Karpas-422 (cell line): ENCODE measurements at regions not wholly inside any gene's neighbourhood (a gene's known extent, or its start where the extent isn't known, plus 50 kb on each side); places are given as distances from the start of the nearest gene placed in this dataset.
A peak's percentile ranks its signal among the peaks of the same experiment; 100 is the strongest.

ENCODE experiments used
- DNase-seq: peaks from one replicate; pipeline ENCODE4 v3.0.0-alpha.2; 2015
- H2AFZ ChIP-seq: fragments of 200-600 bp; sonication (generic); 2 replicates; pipeline ENCODE4 v1.6.1; 2014; ENCODE audit warnings: antibody characterized with exemption, low read length, mixed read lengths
- H3K27ac ChIP-seq: fragments of 200-600 bp; sonication (generic); 2 replicates; pipeline ENCODE4 v1.5.1; 2014; ENCODE audit warnings: mild to moderate bottlenecking, low read length, moderate library complexity
- H3K27me3 ChIP-seq: fragments of 200-600 bp; sonication (generic); 2 replicates; pipeline ENCODE4 v1.6.1; 2014; ENCODE audit warnings: low read length, mixed read lengths
- H3K36me3 ChIP-seq: fragments of 200-600 bp; sonication (generic); 2 replicates; pipeline ENCODE4 v1.6.1; 2014; ENCODE audit warnings: low read length, mixed read lengths; ENCODE audit not compliant: insufficient read depth
- H3K4me1 ChIP-seq: fragments of 200-600 bp; sonication (generic); 2 replicates; pipeline ENCODE4 v1.6.1; 2014; ENCODE audit warnings: mild to moderate bottlenecking, low read length, mixed read lengths
- H3K4me2 ChIP-seq: fragments of 200-600 bp; sonication (generic); 2 replicates; pipeline ENCODE4 v1.6.1; 2014; ENCODE audit warnings: low read length, low read depth, mild to moderate bottlenecking; ENCODE audit not compliant: poor library complexity, severe bottlenecking
- H3K4me3 ChIP-seq: fragments of 200-600 bp; sonication (generic); 2 replicates; pipeline ENCODE4 v1.5.1; 2014; ENCODE audit warnings: mild to moderate bottlenecking, antibody characterized with exemption, low read length, mixed read lengths
- H3K79me2 ChIP-seq: fragments of 200-600 bp; sonication (generic); 2 replicates; pipeline ENCODE4 v1.6.1; 2014; ENCODE audit warnings: mild to moderate bottlenecking, low read length, mixed read lengths
- H3K9ac ChIP-seq: fragments of 200-600 bp; sonication (generic); 2 replicates; pipeline ENCODE4 v1.6.0; 2014; ENCODE audit warnings: low read length
- H3K9me2 ChIP-seq: fragments of 200-600 bp; sonication (generic), shearing (Covaris generic); replicated peaks from 2 replicates; pipeline ENCODE4 v1.6.0; 2014; ENCODE audit warnings: mild to moderate bottlenecking, low read length, moderate library complexity; ENCODE audit not compliant: insufficient read depth
- H3K9me3 ChIP-seq: fragments of 300-700, 200-600 bp; sonication (generic); 2 replicates; pipeline ENCODE4 v1.6.1; 2014; ENCODE audit warnings: low read length, mixed read lengths
- H4K20me1 ChIP-seq: fragments of 200-600 bp; sonication (generic); 2 replicates; pipeline ENCODE4 v1.6.1; 2014; ENCODE audit warnings: mild to moderate bottlenecking, antibody characterized with exemption, low read length, low read depth; ENCODE audit not compliant: insufficient read depth

- Histone ChIP-seq H3K9me2 (no peaks in the 10 kb centered on the region), H3K4me3 (no peak overlapping the region), H3K27me3 (no peaks in the 10 kb centered on the region), H3K4me1 (peaks cover 76% of the 10 kb centered on the region), H4K20me1 (no peaks in the 10 kb centered on the region), H3K27ac (peak overlapping the region; percentile 96; the same call in 1 of the 2 replicates), H3K9ac (no peak overlapping the region), H3K4me2 (no peak overlapping the region), H3K79me2 (no peaks in the 10 kb centered on the region), H2AFZ (no peak overlapping the region), H3K9me3 (peaks cover 5% of the 10 kb centered on the region; the same call in 1 of the 2 replicates), H3K36me3 (no peaks in the 10 kb centered on the region)
- no peak for DNase-seq
Measured at GRCh38 chr1:172814428-172814827, 155.5 kb downstream of the FASLG start.

GRCh38 chr1:172815740-172816139 lies 156.8 kb downstream of the FASLG start:
- Histone ChIP-seq H3K27me3 (no peaks in the 10 kb centered on the region), H3K4me3 (no peak overlapping the region), H3K36me3 (no peaks in the 10 kb centered on the region), H3K79me2 (no peaks in the 10 kb centered on the region), H4K20me1 (no peaks in the 10 kb centered on the region), H3K4me1 (peaks cover 76% of the 10 kb centered on the region), H3K9me3 (peaks cover 5% of the 10 kb centered on the region; the same call in 1 of the 2 replicates), H3K9me2 (no peaks in the 10 kb centered on the region), H3K4me2 (no peak overlapping the region), H2AFZ (no peak overlapping the region), H3K9ac (no peak overlapping the region), H3K27ac (peak overlapping the region; percentile 96)
- no peak for DNase-seq

GRCh38 chr1:172818841-172819527 lies 160.1 kb downstream of the FASLG start:
- DNase-seq: peak; percentile 99
- Histone ChIP-seq H3K4me3 (peak overlapping the region; percentile 55), H2AFZ (no peak overlapping the region), H3K4me1 (peaks cover 81% of the 10 kb centered on the region), H3K9ac (peak overlapping the region; percentile 67), H3K9me2 (no peaks in the 10 kb centered on the region), H3K27me3 (no peaks in the 10 kb centered on the region), H3K36me3 (no peaks in the 10 kb centered on the region), H3K79me2 (no peaks in the 10 kb centered on the region), H3K4me2 (peak overlapping the region; percentile 71), H3K9me3 (peaks cover 5% of the 10 kb centered on the region; the same call in 1 of the 2 replicates), H4K20me1 (no peaks in the 10 kb centered on the region), H3K27ac (peak overlapping the region; percentile 96)

- Histone ChIP-seq H3K4me1 (peaks cover 96% of the 10 kb centered on the region), H3K9me3 (no peaks in the 10 kb centered on the region), H3K27ac (peak overlapping the region; percentile 96), H4K20me1 (no peaks in the 10 kb centered on the region), H3K27me3 (no peaks in the 10 kb centered on the region), H2AFZ (0 out of 2 replicates have a peak overlapping the region, but pooled peaks have one; percentile 38), H3K9me2 (no peaks in the 10 kb centered on the region), H3K79me2 (no peaks in the 10 kb centered on the region), H3K9ac (peak overlapping the region; percentile 67), H3K4me3 (peak overlapping the region; percentile 55), H3K4me2 (peak overlapping the region; percentile 71), H3K36me3 (no peaks in the 10 kb centered on the region)
- peak; percentile 77 for DNase-seq
Measured at GRCh38 chr1:172820475-172821158, 161.7 kb downstream of the FASLG start.

- no peaks in the 10 kb centered on the region for H3K36me3 ChIP-seq
- no peaks in the 10 kb centered on the region for H3K9me3 ChIP-seq
- H3K4me2 ChIP-seq: peak overlapping the region; percentile 71
- peaks cover 96% of the 10 kb centered on the region for H3K4me1 ChIP-seq
- H2AFZ ChIP-seq: peak overlapping the region; percentile 38; the same call in 1 of the 2 replicates
- peak; percentile 53 for DNase-seq
- no peaks in the 10 kb centered on the region for H3K79me2 ChIP-seq
- peak overlapping the region; percentile 55; the same call in 1 of the 2 replicates for H3K4me3 ChIP-seq
- no peaks in the 10 kb centered on the region for H3K27me3 ChIP-seq
- peak overlapping the region; percentile 67 for H3K9ac ChIP-seq
- H3K27ac ChIP-seq: peak overlapping the region; percentile 96
- H4K20me1 ChIP-seq: no peaks in the 10 kb centered on the region
- no peaks in the 10 kb centered on the region for H3K9me2 ChIP-seq
Measured at GRCh38 chr1:172821609-172822274, 162.8 kb downstream of the FASLG start.

GRCh38 chr1:172822886-172823285 lies 164.0 kb downstream of the FASLG start:
- H3K27ac ChIP-seq: peak overlapping the region; percentile 96
- H3K4me1 ChIP-seq: peaks cover 85% of the 10 kb centered on the region
- H2AFZ ChIP-seq: no peak overlapping the region
- no peak overlapping the region for H3K4me2 ChIP-seq
- no peaks in the 10 kb centered on the region for H3K79me2 ChIP-seq
- no peaks in the 10 kb centered on the region for H3K9me3 ChIP-seq
- no peaks in the 10 kb centered on the region for H3K27me3 ChIP-seq
- H4K20me1 ChIP-seq: no peaks in the 10 kb centered on the region
- no peaks in the 10 kb centered on the region for H3K9me2 ChIP-seq
- no peaks in the 10 kb centered on the region for H3K36me3 ChIP-seq
- DNase-seq: no peak
- H3K4me3 ChIP-seq: no peak overlapping the region
- no peak overlapping the region for H3K9ac ChIP-seq

GRCh38 chr1:172823534-172823933 lies 164.6 kb downstream of the FASLG start:
- 0 out of 2 replicates have a peak overlapping the region, but pooled peaks have one; percentile 39 for H2AFZ ChIP-seq
- no peak overlapping the region for H3K4me3 ChIP-seq
- H3K36me3 ChIP-seq: no peaks in the 10 kb centered on the region
- H3K9ac ChIP-seq: no peak overlapping the region
- DNase-seq: no peak
- H3K9me2 ChIP-seq: no peaks in the 10 kb centered on the region
- H3K27me3 ChIP-seq: no peaks in the 10 kb centered on the region
- no peaks in the 10 kb centered on the region for H3K9me3 ChIP-seq
- no peaks in the 10 kb centered on the region for H3K79me2 ChIP-seq
- H3K27ac ChIP-seq: peak overlapping the region; percentile 96
- H3K4me1 ChIP-seq: peaks cover 79% of the 10 kb centered on the region
- no peaks in the 10 kb centered on the region for H4K20me1 ChIP-seq
- no peak overlapping the region for H3K4me2 ChIP-seq

GRCh38 chr1:172824209-172824608 lies 165.3 kb downstream of the FASLG start:
- Histone ChIP-seq H3K4me2 (no peak overlapping the region), H3K9ac (no peak overlapping the region), H3K79me2 (no peaks in the 10 kb centered on the region), H2AFZ (peak overlapping the region; percentile 39; the same call in 1 of the 2 replicates), H4K20me1 (no peaks in the 10 kb centered on the region), H3K27me3 (no peaks in the 10 kb centered on the region), H3K4me3 (no peak overlapping the region), H3K4me1 (peaks cover 76% of the 10 kb centered on the region), H3K9me3 (no peaks in the 10 kb centered on the region), H3K36me3 (no peaks in the 10 kb centered on the region), H3K9me2 (no peaks in the 10 kb centered on the region), H3K27ac (peak overlapping the region; percentile 96; the same call in 1 of the 2 replicates)
- no peak for DNase-seq
